Stomach (tissue), 8 donors: ENCODE measurements at regions not wholly inside any gene's neighbourhood (a gene's known extent, or its start where the extent isn't known, plus 50 kb on each side); places are given as distances from the start of the nearest gene placed in this dataset.

Experiments used
- DNase-seq, 2 donors: peaks; one replicate each; pipeline versions ENCODE4 v3.0.0 to v3.0.0-alpha.2; 2013 to 2019
- H3K27ac ChIP-seq, 5 donors: fragments of 200-600 bp in 4 of 5; sonication (generic) in 4 of 5; one replicate each; pipeline ENCODE4 v1.5.1; 2013 to 2019; ENCODE audit warnings: mild to moderate bottlenecking in 1 of 5, moderate library complexity in 1 of 5
- H3K27me3 ChIP-seq, 3 donors: fragments of 200-600 bp; sonication (generic); one replicate each; pipeline ENCODE4 v1.5.1; 2017 to 2019; ENCODE audit warnings: mixed run types in 1 of 3
- H3K36me3 ChIP-seq, 4 donors: fragments of 200-600 bp; sonication (generic); 1 replicate in 3 of 4; 2 replicates in 1 of 4; pipeline ENCODE4 v1.5.1; 2016 to 2019
- H3K4me1 ChIP-seq, 4 donors: fragments of 200-600 bp; sonication (generic); one replicate each; pipeline ENCODE4 v1.5.1; 2016 to 2019
- H3K4me3 ChIP-seq, 4 donors: fragments of 200-600 bp; sonication (generic) in 3 of 4; one replicate each; pipeline ENCODE4 v1.5.1; 2016 to 2019; ENCODE audit warnings: mild to moderate bottlenecking in 1 of 4
- H3K9me3 ChIP-seq, 4 donors: fragments of 200-600 bp; sonication (generic); one replicate each; pipeline ENCODE4 v1.5.1; 2016 to 2019
- CTCF ChIP-seq, 7 experiments: fragments of 450-650 bp in 4 of 7; fragments of 200-600 bp in 3 of 7; sonication (generic) in 3 of 7; IDR thresholded peaks; one replicate each; pipeline ENCODE4 v1.5.1; 2016 to 2019; ENCODE audit warnings: antibody characterized with exemption in 7 of 7, control low read depth in 2 of 7, mild to moderate bottlenecking in 1 of 7
- EP300 ChIP-seq: sonication (generic); formaldehyde crosslinking; IDR thresholded peaks from one replicate; pipeline ENCODE4 v1.6.1; 2017; ENCODE audit warnings: antibody characterized with exemption
- POLR2A ChIP-seq, 4 donors: fragments of 450-650 bp; IDR thresholded peaks; one replicate each; pipeline ENCODE4 v1.6.1; 2016; ENCODE audit warnings: antibody characterized with exemption in 4 of 4, control low read depth in 2 of 4, mild to moderate bottlenecking in 1 of 4, moderate library complexity in 1 of 4
- POLR2AphosphoS5 ChIP-seq, 3 donors: sonication (generic); formaldehyde crosslinking; IDR thresholded peaks; one replicate each; pipeline ENCODE4 v1.6.1; 2016; ENCODE audit warnings: antibody characterized with exemption in 3 of 3
- WGBS, 5 donors: extraction: QIAGEN DNeasy Blood & Tissue Kit in 3 of 5; methylation state at CpG; one replicate each; pipeline versions ENCODE4 v1.1.5 to v1.1.7; 2013 to 2018; 5-methylcytosine and 5-hydroxymethylcytosine counted together
- intact Hi-C: fragments of 100-400 bp; cut with DNase I; formaldehyde crosslinking; loops from one replicate; pipeline ENCODE4 v1.15.1; 2023; ENCODE audit warnings: low total_unique reads
- small RNA-seq, 4 donors: library from RNA; depleted of rRNA; stranded (forward); fragments of <200 nt; gene quantifications; one replicate each; pipeline ENCODE3, GENCODE V24; 2016
- donor health status: healthy with polysubstance abuse.
- donor health status: Bipolar disorder and iron deficiency.
- donor health status: healthy.

- TF ChIP-seq CTCF (IDR thresholded peaks at IDR 0.05) (no peak), POLR2A (IDR thresholded peaks at IDR 0.05) (no peak), EP300 (no peak), POLR2AphosphoS5 (IDR thresholded peaks at IDR 0.05) (no peak)
- WGBS, 5 donors, result 78 to 91% (median 85%) methylated on average over 5 of the region's 5 CpGs
Measured at GRCh38 chr16:50857881-50858280, 116.0 kb downstream of the CYLD start.

GRCh38 chr16:50856991-50857390, 115.1 kb downstream of the CYLD start:
- 38 to 62% (median 53%) methylated on average over 2 of the region's 2 CpGs for WGBS, 5 donors
- DNase-seq, result no peak
- Histone ChIP-seq H3K27ac (no peak overlapping the region), H3K36me3 (no peaks in the 10 kb centered on the region), H3K9me3 (peaks cover 0 to 9% (median 4%) of the 10 kb centered on the region in 4 donors), H3K4me3 (no peak overlapping the region), H3K27me3 (no peaks in the 10 kb centered on the region), H3K4me1 (no peaks in the 10 kb centered on the region)
- TF ChIP-seq EP300, result no peak
- intact Hi-C loops, result no loop called here

More at GRCh38 chr16:50857881-50858280, 116.0 kb downstream of the CYLD start:
- intact Hi-C loops, result no loop called here
- no peaks in the 10 kb centered on the region for H3K4me1 ChIP-seq
- no peaks in the 10 kb centered on the region for H3K36me3 ChIP-seq
- no peaks in the 10 kb centered on the region for H3K27me3 ChIP-seq
- DNase-seq, result no peak
- peaks cover 0 to 9% (median 4%) of the 10 kb centered on the region in 4 donors for H3K9me3 ChIP-seq
- no peak overlapping the region for H3K27ac ChIP-seq
- H3K4me3 ChIP-seq, result no peak overlapping the region

- H3K4me1 ChIP-seq, result no peaks in the 10 kb centered on the region
- no peak overlapping the region for H3K4me3 ChIP-seq
- H3K36me3 ChIP-seq, result no peaks in the 10 kb centered on the region
- TF ChIP-seq EP300, result no peak
- no peak for TF ChIP-seq CTCF (IDR thresholded peaks at IDR 0.05)
- no peak for TF ChIP-seq POLR2AphosphoS5 (IDR thresholded peaks at IDR 0.05)
- TF ChIP-seq POLR2A (IDR thresholded peaks at IDR 0.05), result no peak
- intact Hi-C loops, result no loop called here
- H3K27me3 ChIP-seq, result no peaks in the 10 kb centered on the region
- no peak for DNase-seq
- whole genome bisulfite sequencing, 5 donors, result 76 to 95% (median 82%) methylated on average over 1 of the region's 1 CpG
- no peak overlapping the region for H3K27ac ChIP-seq
- H3K9me3 ChIP-seq, result peaks cover 0 to 9% (median 4%) of the 10 kb centered on the region in 4 donors
Measured at GRCh38 chr16:50853329-50853728, 111.4 kb downstream of the CYLD start.

Small RNA genes lying in the stretch of these regions (small RNA-seq; reads per million reads assigned to genes)
- 35.5 to 101 (median 56.5) reads per million in 4 donors for gene RNA5SP426
